ENCODE measurements at regions not wholly inside any gene's neighbourhood (a gene's known extent, or its start where the extent isn't known, plus 50 kb on each side); places are given as distances from the start of the nearest gene placed in this dataset.

DNA sequence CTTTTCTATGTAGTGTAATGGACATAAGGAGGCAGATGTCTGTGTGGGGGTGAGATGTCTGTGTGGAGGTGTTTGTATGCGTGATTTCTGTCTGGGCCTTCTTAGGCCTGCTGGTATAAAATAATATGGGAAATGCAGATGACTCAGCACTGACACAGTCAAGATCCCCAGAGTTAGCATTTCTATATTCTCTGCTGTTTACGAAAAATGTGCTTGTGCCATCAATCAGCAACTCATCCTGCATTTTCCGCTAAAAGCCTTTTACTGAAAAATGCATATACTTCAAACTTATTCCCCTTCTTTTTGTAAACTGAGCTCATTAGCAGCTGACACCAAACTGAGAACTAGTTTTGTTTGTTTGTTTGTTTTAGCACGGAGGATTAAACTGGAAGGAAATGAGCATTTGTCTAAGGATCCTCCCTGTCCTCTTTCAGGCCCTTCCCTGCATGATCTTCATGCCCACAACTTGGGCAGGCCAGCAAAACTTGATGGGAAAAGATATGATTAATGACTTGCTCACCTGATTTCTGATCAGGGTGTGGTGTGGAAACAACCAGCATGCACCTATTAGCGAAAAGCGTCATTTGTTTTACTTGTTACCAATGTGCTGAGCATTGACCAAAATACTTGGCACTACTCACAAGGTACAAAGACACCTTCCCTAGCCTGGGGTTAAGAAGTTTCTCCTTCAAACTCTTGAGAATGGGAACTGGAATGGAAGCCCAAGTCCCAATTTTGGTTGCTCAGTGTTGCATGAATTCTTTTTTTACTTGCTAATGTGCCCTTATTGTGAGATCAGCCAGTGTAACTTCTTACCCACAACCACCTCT lies 77.4 kb downstream of the NDUFS5 start:
- TF ChIP-seq SP1 (IDR thresholded peaks at IDR 0.05) = no peak
- TF ChIP-seq TARDBP (IDR thresholded peaks at IDR 0.05) = no peak
- no peak for TF ChIP-seq LEF1 (IDR thresholded peaks at IDR 0.05; ENCODE audit: borderline replicate concordance)
- no peak for TF ChIP-seq FOXA1 (IDR thresholded peaks at IDR 0.05)
- no peak for TF ChIP-seq HDGF (IDR thresholded peaks at IDR 0.05; ENCODE audit: borderline replicate concordance)
- TF ChIP-seq, protein P1, sequence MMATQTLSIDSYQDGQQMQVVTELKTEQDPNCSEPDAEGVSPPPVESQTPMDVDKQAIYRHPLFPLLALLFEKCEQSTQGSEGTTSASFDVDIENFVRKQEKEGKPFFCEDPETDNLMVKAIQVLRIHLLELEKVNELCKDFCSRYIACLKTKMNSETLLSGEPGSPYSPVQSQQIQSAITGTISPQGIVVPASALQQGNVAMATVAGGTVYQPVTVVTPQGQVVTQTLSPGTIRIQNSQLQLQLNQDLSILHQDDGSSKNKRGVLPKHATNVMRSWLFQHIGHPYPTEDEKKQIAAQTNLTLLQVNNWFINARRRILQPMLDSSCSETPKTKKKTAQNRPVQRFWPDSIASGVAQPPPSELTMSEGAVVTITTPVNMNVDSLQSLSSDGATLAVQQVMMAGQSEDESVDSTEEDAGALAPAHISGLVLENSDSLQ (IDR thresholded peaks at IDR 0.05) = no peak
- TF ChIP-seq SUZ12 (IDR thresholded peaks at IDR 0.05) = no peak
- no peak for TF ChIP-seq FOXK2 (IDR thresholded peaks at IDR 0.05)
